GM12878 (cell line): ENCODE measurements at regions not wholly inside any gene's neighbourhood (a gene's known extent, or its start where the extent isn't known, plus 50 kb on each side); places are given as distances from the start of the nearest gene placed in this dataset.

Source experiments
- ATAC-seq: fragments of 200-7000 bp; cut with Tn5 transposase; 3 replicates; pipeline ENCODE4 v1.9.1; 2020; ENCODE audit warnings: mild to moderate bottlenecking, moderate library complexity
- BruUV-seq: library from RNA; stranded (reverse); fragments of 400-500 nt; replicated peaks from 2 replicates; lab custom pipeline; 2021; lab: Mats Ljungman, UMichigan
- CTCF ChIA-PET: fragments of 300-600 bp; sonication (Branson Sonifier 250); formaldehyde crosslinking; extraction: SDS; loops from one replicate; lab custom pipeline; 2021; ENCODE audit warnings: inconsistent platforms; lab: Yijun Ruan, JAX
- POLR2A ChIA-PET: fragments of 350-600 bp; formaldehyde crosslinking; extraction: SDS; loops from one replicate; lab custom pipeline; 2021; ENCODE audit warnings: inconsistent platforms; lab: Charles Lee
- RAD21 ChIA-PET: fragments of 300-600 bp; sonication (Branson Sonifier 250); formaldehyde crosslinking; loops from one replicate; lab custom pipeline; 2023; ENCODE audit warnings: antibody characterized with exemption; ENCODE audit not compliant: unreplicated experiment; lab: Charles Lee
- SMC1A ChIA-PET: fragments of 300-600 bp; sonication (Branson Sonifier 250); formaldehyde crosslinking; loops from one replicate; lab custom pipeline; 2023; ENCODE audit not compliant: unreplicated experiment, uncharacterized antibody; lab: Charles Lee
- DNase-seq: peaks from one replicate; pipeline ENCODE4 v3.0.0-alpha.2; 2011; ENCODE audit warnings: low read depth, low spot score
- FAIRE-seq: peaks from 3 replicates; lab custom pipeline; 2011; peaks lifted over from hg19 to GRCh38; lab: Jason Lieb, UNC
- H2AFZ ChIP-seq: 2 replicates; pipeline ENCODE4 v1.6.0; 2011; ENCODE audit warnings: low read depth, low read length, control low read depth; ENCODE audit not compliant: control insufficient read depth
- H3K27ac ChIP-seq: 2 replicates; pipeline ENCODE4 v1.5.1; 2011; ENCODE audit warnings: control low read depth; ENCODE audit not compliant: control insufficient read depth, insufficient read depth
- H3K27me3 ChIP-seq, 2 experiments: replicated peaks in 1 of 2; 2 replicates each; pipeline versions ENCODE4 v1.6.0 to v1.6.1; 2011; ENCODE audit warnings: low read length in 1 of 2; ENCODE audit not compliant: control insufficient read depth in 2 of 2, insufficient read depth in 2 of 2
- H3K36me3 ChIP-seq, 2 experiments: 2 replicates each; pipeline ENCODE4 v1.5.1; 2011; ENCODE audit warnings: low read length in 1 of 2; ENCODE audit not compliant: control insufficient read depth in 2 of 2, insufficient read depth in 2 of 2
- H3K4me1 ChIP-seq: 2 replicates; pipeline ENCODE4 v1.6.1; 2011; ENCODE audit warnings: mild to moderate bottlenecking, low read length, moderate library complexity, mixed read lengths; ENCODE audit not compliant: control insufficient read depth, insufficient read depth
- H3K4me2 ChIP-seq: 2 replicates; pipeline ENCODE4 v1.6.0; 2011; ENCODE audit warnings: control low read depth; ENCODE audit not compliant: control insufficient read depth, insufficient read depth
- H3K4me3 ChIP-seq: fragments of 200-600 bp; sonication (generic); 2 replicates; pipeline ENCODE4 v1.5.1; 2016
- H3K79me2 ChIP-seq: 2 replicates; pipeline ENCODE4 v1.6.0; 2011; ENCODE audit warnings: low read length; ENCODE audit not compliant: control insufficient read depth, insufficient read depth
- H3K9ac ChIP-seq: 2 replicates; pipeline ENCODE4 v1.8.0; 2011; ENCODE audit warnings: low read length, control low read depth, mixed read lengths; ENCODE audit not compliant: control insufficient read depth, insufficient read depth
- H3K9me3 ChIP-seq: replicated peaks from 3 replicates; pipeline ENCODE4 v1.5.1; 2011; ENCODE audit warnings: mild to moderate bottlenecking, low read length; ENCODE audit not compliant: control insufficient read depth, insufficient read depth
- H4K20me1 ChIP-seq: 2 replicates; pipeline ENCODE4 v1.6.0; 2011; ENCODE audit not compliant: control insufficient read depth, insufficient read depth
- ATF2 ChIP-seq: IDR thresholded peaks from 2 replicates; pipeline ENCODE4 v1.6.1; 2012; ENCODE audit warnings: low read length, inconsistent platforms
- EED ChIP-seq: sonication (generic); IDR thresholded peaks from 2 replicates; pipeline ENCODE4 v1.6.1; 2016; ENCODE audit warnings: antibody characterized with exemption, low read depth
- NR2C2 ChIP-seq: IDR thresholded peaks from 2 replicates; pipeline ENCODE4 v1.6.1; 2011; ENCODE audit warnings: borderline replicate concordance, low read depth; ENCODE audit not compliant: control insufficient read depth, insufficient read length
- RELB ChIP-seq: fragments of 450-650 bp; IDR thresholded peaks from 2 replicates; pipeline ENCODE4 v1.6.1; 2017; ENCODE audit warnings: low read depth, mild to moderate bottlenecking, moderate library complexity
- ZNF384 ChIP-seq: IDR thresholded peaks from 2 replicates; pipeline ENCODE4 v1.6.1; 2012; ENCODE audit warnings: low read depth, mild to moderate bottlenecking, low read length, improper control_type of control experiment, borderline replicate concordance
- ZNF622 ChIP-seq: fragments of 450-650 bp; IDR thresholded peaks from 2 replicates; pipeline ENCODE4 v1.6.1; 2017; ENCODE audit warnings: mild to moderate bottlenecking, inconsistent platforms
- WGBS: methylation state at CpG from one replicate; pipeline ENCODE4 v1.1.6; 2016; ENCODE audit warnings: low lambda C conversion rate; ENCODE audit not compliant: insufficient replicate concordance, insufficient coverage; ENCODE audit errors: missing lambda C conversion rate; 5-methylcytosine and 5-hydroxymethylcytosine counted together
- in situ Hi-C: fragments of 300-500 bp; cut with MboI; formaldehyde crosslinking; loops from 9 replicates; pipeline ENCODE4 v1.14.3; 2018; ENCODE audit warnings: mixed read lengths
- intact Hi-C: fragments of 100-400 bp; cut with micrococcal nuclease; formaldehyde crosslinking; loops from one replicate; pipeline ENCODE4 v1.14.2; 2022; ENCODE audit not compliant: unreplicated experiment
- TF ChIP-seq, protein P1 (sequence below): IDR thresholded peaks from 2 replicates; pipeline ENCODE4 v1.6.1; 2012; ENCODE audit warnings: mild to moderate bottlenecking, low read depth, low read length

DNA sequence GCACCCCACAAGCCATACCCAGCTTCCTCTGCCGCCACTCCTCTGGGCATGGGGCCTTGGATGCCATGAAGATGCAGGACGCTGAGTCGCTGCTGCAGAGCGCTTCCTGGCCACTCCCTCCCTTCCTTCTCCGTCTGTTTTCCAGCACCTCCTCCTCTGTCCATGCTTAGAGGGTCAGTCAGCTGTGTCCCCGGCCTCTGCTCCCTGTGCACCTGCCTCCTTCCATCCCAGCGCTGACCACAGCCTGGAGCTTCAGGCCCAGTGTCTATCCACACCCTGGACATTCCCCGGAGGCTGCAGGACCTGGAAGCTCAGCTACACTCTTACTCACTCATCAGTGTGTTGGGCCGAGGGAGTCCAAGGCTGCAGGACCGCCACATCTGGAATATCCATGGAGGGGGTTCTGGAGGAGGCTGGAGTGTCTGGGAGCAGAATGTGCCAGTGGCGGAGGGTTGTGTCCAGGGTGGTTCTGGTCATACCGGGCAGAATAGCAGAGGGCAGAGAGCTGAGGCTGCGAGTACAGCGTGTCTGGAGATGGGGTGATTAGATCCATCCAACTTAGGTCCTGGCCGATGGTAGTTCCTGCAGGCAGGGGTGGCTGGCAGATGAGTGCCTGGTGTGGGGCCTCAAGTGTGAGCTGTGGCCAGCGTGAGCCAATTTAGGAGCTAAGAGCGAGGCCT, 58.6 kb upstream of the ADRA2C start:
- no TSS peak for BruUV-seq
- ChIA-PET SMC1A (no interaction called here), RAD21 (no interaction called here), CTCF (no interaction called here), POLR2A (no interaction called here)
- no peak overlapping the region for H3K9ac ChIP-seq
- H4K20me1 ChIP-seq, result no peaks in the 10 kb centered on the region
- no peak for TF ChIP-seq EED
- TF ChIP-seq ATF2, result no peak
- no peak for TF ChIP-seq NR2C2
- no peak for TF ChIP-seq ZNF384
- no peak for TF ChIP-seq RELB
- no peak for TF ChIP-seq ZNF622
- TF ChIP-seq, protein P1, sequence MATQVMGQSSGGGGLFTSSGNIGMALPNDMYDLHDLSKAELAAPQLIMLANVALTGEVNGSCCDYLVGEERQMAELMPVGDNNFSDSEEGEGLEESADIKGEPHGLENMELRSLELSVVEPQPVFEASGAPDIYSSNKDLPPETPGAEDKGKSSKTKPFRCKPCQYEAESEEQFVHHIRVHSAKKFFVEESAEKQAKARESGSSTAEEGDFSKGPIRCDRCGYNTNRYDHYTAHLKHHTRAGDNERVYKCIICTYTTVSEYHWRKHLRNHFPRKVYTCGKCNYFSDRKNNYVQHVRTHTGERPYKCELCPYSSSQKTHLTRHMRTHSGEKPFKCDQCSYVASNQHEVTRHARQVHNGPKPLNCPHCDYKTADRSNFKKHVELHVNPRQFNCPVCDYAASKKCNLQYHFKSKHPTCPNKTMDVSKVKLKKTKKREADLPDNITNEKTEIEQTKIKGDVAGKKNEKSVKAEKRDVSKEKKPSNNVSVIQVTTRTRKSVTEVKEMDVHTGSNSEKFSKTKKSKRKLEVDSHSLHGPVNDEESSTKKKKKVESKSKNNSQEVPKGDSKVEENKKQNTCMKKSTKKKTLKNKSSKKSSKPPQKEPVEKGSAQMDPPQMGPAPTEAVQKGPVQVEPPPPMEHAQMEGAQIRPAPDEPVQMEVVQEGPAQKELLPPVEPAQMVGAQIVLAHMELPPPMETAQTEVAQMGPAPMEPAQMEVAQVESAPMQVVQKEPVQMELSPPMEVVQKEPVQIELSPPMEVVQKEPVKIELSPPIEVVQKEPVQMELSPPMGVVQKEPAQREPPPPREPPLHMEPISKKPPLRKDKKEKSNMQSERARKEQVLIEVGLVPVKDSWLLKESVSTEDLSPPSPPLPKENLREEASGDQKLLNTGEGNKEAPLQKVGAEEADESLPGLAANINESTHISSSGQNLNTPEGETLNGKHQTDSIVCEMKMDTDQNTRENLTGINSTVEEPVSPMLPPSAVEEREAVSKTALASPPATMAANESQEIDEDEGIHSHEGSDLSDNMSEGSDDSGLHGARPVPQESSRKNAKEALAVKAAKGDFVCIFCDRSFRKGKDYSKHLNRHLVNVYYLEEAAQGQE, result no peak
- DNase-seq, result no peak
- no peak for FAIRE-seq
- no peak overlapping the region for H2AFZ ChIP-seq
- no peaks in the 10 kb centered on the region for H3K9me3 ChIP-seq
- WGBS, result 28% methylated on average over 17 of the region's 17 CpGs
- H3K4me3 ChIP-seq, result no peak overlapping the region
- in situ Hi-C loops, result no loop called here
- no peaks in the 10 kb centered on the region for H3K79me2 ChIP-seq
- no peak overlapping the region for H3K4me2 ChIP-seq
- H3K27ac ChIP-seq, result no peak overlapping the region
- H3K36me3 ChIP-seq, result no peaks in the 10 kb centered on the region
- no peak for ATAC-seq
- H3K27me3 ChIP-seq, result no peaks in the 10 kb centered on the region; a peak in 1 of 4 replicates
- H3K4me1 ChIP-seq, result peaks cover 4% of the 10 kb centered on the region; the same call in 1 of the 2 replicates
- intact Hi-C loops, result no loop called here
